OCI-LY7 (cell line): ENCODE measurements at regions not wholly inside any gene's neighbourhood (a gene's known extent, or its start where the extent isn't known, plus 50 kb on each side); places are given as distances from the start of the nearest gene placed in this dataset.

ENCODE experiments used
- BruUV-seq: library from RNA; stranded (reverse); fragments of 400-500 nt; replicated peaks from 2 replicates; lab custom pipeline; 2021; lab: Mats Ljungman, UMichigan
- CTCF ChIA-PET: fragments of 300-600 bp; sonication (Branson Sonifier 250); formaldehyde crosslinking; loops from one replicate; lab custom pipeline; 2022; ENCODE audit warnings: antibody characterized with exemption; ENCODE audit not compliant: unreplicated experiment; lab: Charles Lee
- POLR2A ChIA-PET: fragments of 300-600 bp; sonication (Branson Sonifier 250); formaldehyde crosslinking; loops from one replicate; lab custom pipeline; 2022; ENCODE audit warnings: antibody characterized with exemption; lab: Charles Lee
- DNase-seq: peaks from one replicate; pipeline ENCODE4 v3.0.0-alpha.2; 2015; ENCODE audit warnings: low spot score
- H2AFZ ChIP-seq: fragments of 200-600 bp; sonication (generic), shearing (Covaris generic); 2 replicates; pipeline ENCODE4 v1.6.1; 2014; ENCODE audit warnings: mild to moderate bottlenecking, antibody characterized with exemption, low read length, moderate library complexity
- H3K27ac ChIP-seq: fragments of 200-600 bp; sonication (generic); 2 replicates; pipeline ENCODE4 v1.5.1; 2014; ENCODE audit warnings: mixed run types, low read depth, mild to moderate bottlenecking, moderate library complexity, low read length, inconsistent platforms; ENCODE audit not compliant: poor library complexity, severe bottlenecking
- H3K36me3 ChIP-seq: fragments of 200-600 bp; sonication (generic); 2 replicates; pipeline ENCODE4 v1.6.1; 2014; ENCODE audit warnings: mild to moderate bottlenecking, antibody characterized with exemption, low read length, moderate library complexity, mixed read lengths; ENCODE audit not compliant: insufficient read depth
- H3K4me1 ChIP-seq: fragments of 200-600 bp; sonication (generic); 2 replicates; pipeline ENCODE4 v1.5.1; 2014; ENCODE audit warnings: mild to moderate bottlenecking, low read length; ENCODE audit not compliant: insufficient read depth, poor library complexity, severe bottlenecking
- H3K4me2 ChIP-seq: fragments of 200-600 bp; sonication (generic); 2 replicates; pipeline ENCODE4 v1.6.1; 2014; ENCODE audit warnings: mild to moderate bottlenecking, low read length
- H3K4me3 ChIP-seq: fragments of 200-600 bp; sonication (generic); 2 replicates; pipeline ENCODE4 v1.5.1; 2014; ENCODE audit warnings: mild to moderate bottlenecking, low read depth, low read length; ENCODE audit not compliant: poor library complexity, severe bottlenecking
- H3K79me2 ChIP-seq: fragments of 200-600 bp; sonication (generic); 2 replicates; pipeline ENCODE4 v1.6.1; 2016; ENCODE audit warnings: low read depth, mild to moderate bottlenecking, low read length, moderate library complexity, mixed read lengths; ENCODE audit not compliant: insufficient read depth
- H3K9me2 ChIP-seq: fragments of 200-600 bp; sonication (generic); 2 replicates; pipeline ENCODE4 v1.6.1; 2016; ENCODE audit warnings: mild to moderate bottlenecking, low read length, mixed read lengths; ENCODE audit not compliant: insufficient read depth
- H3K9me3 ChIP-seq: fragments of 200-600 bp; sonication (generic); 2 replicates; pipeline ENCODE4 v1.6.1; 2014; ENCODE audit warnings: mild to moderate bottlenecking, mixed run types, low read length, mixed read lengths
- H4K20me1 ChIP-seq: fragments of 200-600 bp; sonication (generic); 2 replicates; pipeline ENCODE4 v1.6.1; 2014; ENCODE audit warnings: mild to moderate bottlenecking, antibody characterized with exemption, low read length, moderate library complexity, mixed read lengths; ENCODE audit not compliant: insufficient read depth
- CTCF ChIP-seq: fragments of 200-600 bp; sonication (generic); conservative IDR thresholded peaks from 2 replicates; pipeline ENCODE4 v1.5.1; 2014; ENCODE audit warnings: mild to moderate bottlenecking, antibody characterized with exemption, low read length, moderate library complexity, mixed read lengths
- EZH2phosphoT487 ChIP-seq: fragments of 200-600 bp; sonication (generic); IDR thresholded peaks from 2 replicates; pipeline ENCODE4 v1.6.1; 2018; ENCODE audit warnings: low read depth, borderline replicate concordance, mild to moderate bottlenecking, mixed run types, antibody characterized with exemption, low read length, moderate library complexity, mixed read lengths
- intact Hi-C: fragments of 100-400 bp; cut with micrococcal nuclease; formaldehyde crosslinking; loops from one replicate; pipeline ENCODE4 v1.10.0; 2022; ENCODE audit not compliant: unreplicated experiment

DNA sequence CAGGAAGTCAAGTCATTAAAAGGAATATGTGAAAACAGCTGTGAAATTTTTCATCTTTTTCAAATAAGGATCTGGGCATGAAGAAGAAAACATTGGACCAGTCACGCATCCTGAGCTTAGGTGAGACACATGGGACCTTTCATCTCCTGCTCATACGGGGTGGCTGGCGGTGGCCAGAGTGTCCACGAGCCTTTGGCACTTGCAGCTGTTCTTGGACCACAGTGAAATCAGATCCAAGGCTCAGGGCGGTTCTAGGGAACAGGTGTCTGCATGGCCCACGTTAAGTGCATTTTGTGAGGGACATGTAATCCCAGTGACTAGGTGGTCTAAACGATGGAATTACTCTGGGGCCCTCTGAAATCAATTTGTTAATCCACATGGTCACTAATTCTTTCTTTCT is 212.7 kb upstream of the COPS8 start:
- no peak for DNase-seq
- CTCF ChIA-PET: no interaction called here
- POLR2A ChIA-PET: no interaction called here

GRCh38 chr2:236873636-236874035 is 212.1 kb upstream of the COPS8 start:
- no peaks in the 10 kb centered on the region for H3K79me2 ChIP-seq
- no peaks in the 10 kb centered on the region for H3K36me3 ChIP-seq
- intact Hi-C loops: no loop called here
- no peak overlapping the region for H2AFZ ChIP-seq
- H3K4me2 ChIP-seq: no peak overlapping the region
- H4K20me1 ChIP-seq: no peaks in the 10 kb centered on the region
- no peak overlapping the region for H3K27ac ChIP-seq
- H3K9me2 ChIP-seq: no peaks in the 10 kb centered on the region
- H3K4me1 ChIP-seq: no peaks in the 10 kb centered on the region
- BruUV-seq: no TSS peak
- no peaks in the 10 kb centered on the region for H3K9me3 ChIP-seq
- POLR2A ChIA-PET: interaction anchor here (0.7 kb wide), 1 partner anchor 18 kb away, joined by 3 read pairs; no protein-coding TSS in a partner anchor
- no peak for DNase-seq
- no peak overlapping the region for H3K4me3 ChIP-seq
- CTCF ChIA-PET: no interaction called here
- TF ChIP-seq CTCF (no peak), EZH2phosphoT487 (no peak)

More for the DNA sequence above, 212.7 kb upstream of the COPS8 start:
- no TSS peak for BruUV-seq
- no peaks in the 10 kb centered on the region for H3K9me2 ChIP-seq
- TF ChIP-seq CTCF (no peak), EZH2phosphoT487 (no peak)
- H3K36me3 ChIP-seq: no peaks in the 10 kb centered on the region
- intact Hi-C loops: no loop called here
- H3K27ac ChIP-seq: no peak overlapping the region
- no peaks in the 10 kb centered on the region for H3K79me2 ChIP-seq
- no peak overlapping the region for H2AFZ ChIP-seq
- H4K20me1 ChIP-seq: no peaks in the 10 kb centered on the region
- no peak overlapping the region for H3K4me2 ChIP-seq
- H3K4me3 ChIP-seq: no peak overlapping the region
- no peaks in the 10 kb centered on the region for H3K9me3 ChIP-seq
- H3K4me1 ChIP-seq: no peaks in the 10 kb centered on the region

DNA sequence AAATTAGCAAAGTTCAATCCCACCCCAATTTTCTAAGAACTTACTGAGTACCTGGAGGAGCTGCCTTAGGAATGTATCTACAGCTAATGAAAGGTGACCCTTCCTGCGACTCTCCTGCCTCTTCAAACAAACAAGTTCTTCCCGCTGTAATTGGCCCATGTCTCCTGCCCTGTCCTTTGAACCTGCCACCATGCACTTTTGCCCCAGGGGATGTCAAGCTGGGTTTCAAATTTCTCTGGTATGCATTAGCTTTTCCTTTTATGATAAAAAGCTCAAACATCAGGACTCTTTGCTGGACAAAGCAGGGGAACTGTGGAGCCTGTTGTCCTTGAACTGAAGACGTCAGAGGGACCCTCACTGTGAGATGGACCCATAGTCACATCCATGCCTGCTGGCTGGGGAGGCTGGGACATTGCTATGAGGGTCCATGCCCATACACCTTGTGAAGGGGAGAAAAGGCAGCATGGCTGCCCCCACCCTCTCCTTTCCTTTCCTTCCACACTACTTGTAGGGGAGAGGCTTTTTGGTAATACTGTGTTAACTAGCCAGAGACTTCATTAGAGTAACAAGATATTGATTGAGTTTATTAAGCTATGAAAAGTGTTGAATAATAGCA is 210.7 kb upstream of the COPS8 start:
- no peaks in the 10 kb centered on the region for H4K20me1 ChIP-seq
- H3K79me2 ChIP-seq: no peaks in the 10 kb centered on the region
- H3K4me3 ChIP-seq: no peak overlapping the region
- H3K4me1 ChIP-seq: no peaks in the 10 kb centered on the region
- TF ChIP-seq CTCF: no peak
- no peak overlapping the region for H3K4me2 ChIP-seq
- no peaks in the 10 kb centered on the region for H3K9me3 ChIP-seq
- no peak for DNase-seq
- no peaks in the 10 kb centered on the region for H3K36me3 ChIP-seq
- CTCF ChIA-PET: no interaction called here
- no peak overlapping the region for H2AFZ ChIP-seq
- H3K9me2 ChIP-seq: no peaks in the 10 kb centered on the region
- BruUV-seq: no TSS peak
- H3K27ac ChIP-seq: no peak overlapping the region
- POLR2A ChIA-PET: interaction anchor here (0.5 to 1.3 kb wide), 2 partner anchors 11 to 514 kb away, joined by 3 read pairs; no protein-coding TSS in a partner anchor
- intact Hi-C loops: no loop called here
